GM18909 (cell line): ENCODE measurements at regions not wholly inside any gene's neighbourhood (a gene's known extent, or its start where the extent isn't known, plus 50 kb on each side); places are given as distances from the start of the nearest gene placed in this dataset.

Source experiments
- ATAC-seq: cut with Tn5 transposase; IDR thresholded peaks from one replicate; pipeline ENCODE4 v1.9.1; 2021; ENCODE audit warnings: mild to moderate bottlenecking; ENCODE audit not compliant: unreplicated experiment, poor library complexity

- ATAC-seq, result no peak
Measured at GRCh38 chr6:139690007-139690406, 315.6 kb upstream of the CITED2 start.

DNA sequence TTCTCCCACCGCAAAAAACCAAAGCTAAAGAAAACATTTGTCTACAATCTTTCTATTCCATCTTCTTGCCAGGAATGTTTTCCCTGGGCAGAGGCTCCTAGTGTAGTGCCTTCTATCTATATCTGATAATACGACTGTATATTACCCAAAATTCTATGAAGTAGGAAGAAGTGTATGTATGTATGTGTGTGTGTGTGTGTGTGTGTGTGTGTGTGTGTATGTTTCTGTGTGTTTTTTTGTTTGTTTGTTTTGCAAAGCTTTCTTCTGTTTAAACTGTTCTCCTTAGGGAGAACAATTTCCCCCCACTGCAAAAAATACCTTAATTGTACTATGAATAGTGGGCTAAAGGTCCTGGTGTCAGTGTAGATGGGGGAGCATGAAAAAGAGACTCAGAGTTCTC lies 312.6 kb upstream of the CITED2 start:
- no peak for ATAC-seq

GRCh38 chr6:139686308-139686707 lies 311.9 kb upstream of the CITED2 start:
- no peak for ATAC-seq

- no peak for ATAC-seq
Measured at GRCh38 chr6:139685009-139685408, 310.6 kb upstream of the CITED2 start.

GRCh38 chr6:139680819-139681218 lies 306.4 kb upstream of the CITED2 start:
- no peak for ATAC-seq

DNA sequence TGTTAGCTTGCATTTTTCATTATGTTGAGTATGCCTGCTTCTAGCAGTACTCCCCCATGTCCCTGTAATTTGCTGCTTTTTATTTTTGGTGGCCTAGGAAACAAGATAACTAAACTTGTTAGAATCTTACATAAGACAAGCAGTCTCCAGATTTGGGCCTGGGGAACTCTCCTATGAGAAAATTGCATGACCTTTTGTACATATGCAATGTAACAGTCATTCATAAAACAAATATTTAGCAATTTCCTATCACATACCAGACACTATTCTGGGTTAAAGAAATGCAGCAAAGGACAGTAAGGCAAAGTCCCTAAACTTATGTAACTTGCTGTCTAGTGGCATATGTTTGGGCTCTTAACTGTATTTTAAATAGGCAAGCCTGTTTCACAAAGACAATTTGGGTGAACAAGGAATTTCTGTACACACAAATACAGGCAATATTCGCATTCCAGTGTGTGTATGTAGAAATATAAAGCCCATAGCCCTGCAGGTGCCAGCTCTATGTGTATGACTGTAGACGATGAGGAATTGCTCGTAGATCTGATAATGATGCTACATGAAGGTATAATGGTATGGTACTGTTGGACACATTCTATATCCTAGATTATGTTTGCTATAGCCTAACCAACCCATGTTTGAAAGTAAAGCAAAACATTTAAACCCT lies 305.2 kb upstream of the CITED2 start:
- no peak for ATAC-seq

GRCh38 chr6:139676718-139677117 lies 302.3 kb upstream of the CITED2 start:
- no peak for ATAC-seq

DNA sequence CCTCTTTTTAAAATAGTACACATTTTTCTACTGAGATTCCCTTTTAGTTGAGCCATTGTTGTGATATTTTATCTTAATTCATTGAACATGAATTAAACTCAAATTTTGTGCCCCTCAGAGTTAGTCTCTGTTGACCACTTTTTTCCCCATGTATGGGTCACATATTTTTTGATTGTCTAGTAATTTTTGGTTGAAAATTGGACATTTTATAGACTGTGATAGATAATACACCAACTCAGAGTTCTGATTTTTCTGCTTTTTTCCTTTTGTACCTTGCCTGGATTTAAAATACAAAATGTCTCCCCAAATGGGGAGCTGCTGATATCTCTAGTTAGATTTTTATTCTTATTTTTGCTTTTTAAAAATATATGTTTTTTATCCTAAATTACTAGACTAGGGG lies 291.8 kb upstream of the CITED2 start:
- ATAC-seq, result no peak

DNA sequence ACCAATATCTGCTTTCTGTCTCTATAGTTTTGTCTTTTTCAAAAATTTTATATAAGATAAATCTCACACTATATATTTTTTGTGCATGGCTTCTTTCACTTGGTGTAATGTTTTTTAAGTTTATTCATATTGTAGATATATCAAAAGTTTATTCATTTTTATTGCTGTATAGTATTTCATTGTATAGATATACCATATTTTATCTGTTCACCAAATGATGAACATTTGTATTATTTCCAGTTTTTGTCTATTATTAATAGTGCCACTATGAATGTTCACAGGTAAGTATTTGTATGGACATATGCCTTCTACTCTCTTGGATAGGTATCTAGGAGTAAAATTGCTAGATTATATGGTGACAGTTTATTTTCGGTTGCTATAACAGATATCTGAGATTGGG lies 289.5 kb upstream of the CITED2 start:
- ATAC-seq, result no peak

DNA sequence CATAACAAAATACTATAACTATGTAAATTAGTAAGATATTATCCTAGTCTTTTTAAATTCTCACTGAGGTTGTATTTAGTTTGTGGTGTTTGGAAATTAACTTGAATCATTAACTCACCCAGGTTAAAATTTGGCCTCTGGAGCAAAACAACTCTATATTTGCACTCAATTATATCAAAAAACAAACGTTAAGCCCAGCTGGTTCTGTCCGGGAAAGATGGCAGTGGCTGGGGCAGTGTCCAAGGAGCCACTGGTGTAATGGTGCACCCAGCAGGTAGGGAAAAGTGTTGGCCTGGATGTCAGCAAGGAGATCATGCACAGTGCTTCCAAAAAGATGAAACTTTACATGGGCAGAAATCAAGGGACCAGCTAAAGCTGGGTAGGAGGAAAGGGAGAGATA lies 285.3 kb upstream of the CITED2 start:
- ATAC-seq, result no peak

DNA sequence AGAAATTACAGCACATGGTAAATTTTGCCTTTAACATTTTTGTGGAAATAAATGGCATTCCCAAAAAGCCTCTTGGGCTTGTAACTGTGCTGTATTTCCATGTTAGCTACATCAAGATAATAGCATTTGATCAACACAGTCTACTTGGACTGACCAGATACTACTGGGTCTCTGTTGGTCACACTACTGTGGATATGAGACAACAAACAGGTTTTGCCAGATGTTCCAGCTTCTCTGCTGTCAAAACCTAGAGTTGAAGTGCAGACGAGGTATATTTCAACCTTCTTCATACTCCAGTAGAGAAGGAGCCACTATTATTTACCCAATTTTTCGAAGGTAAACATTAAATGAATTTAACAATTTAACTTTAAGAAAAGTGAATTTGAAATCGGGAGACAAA lies 284.7 kb upstream of the CITED2 start:
- no peak for ATAC-seq

DNA sequence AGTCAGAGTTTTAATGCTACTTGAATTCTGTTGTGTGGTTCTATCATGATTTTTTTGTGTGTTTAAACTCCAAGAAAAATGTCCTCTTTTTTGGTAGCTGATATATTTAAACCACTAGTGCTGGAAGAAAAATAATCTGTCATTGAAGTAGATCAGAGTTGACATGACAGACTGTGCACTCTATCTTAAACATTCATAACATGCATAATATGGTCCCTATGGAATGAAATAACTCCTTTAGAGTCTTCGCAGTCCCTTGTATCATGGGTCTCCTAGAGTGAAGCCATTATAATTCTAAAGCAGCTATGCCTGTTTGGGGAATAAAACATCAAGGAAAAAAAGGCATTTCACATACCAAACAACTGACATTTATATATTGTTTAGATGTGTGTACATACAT lies 282.7 kb upstream of the CITED2 start:
- no peak for ATAC-seq

GRCh38 chr6:139655783-139656705 lies 281.6 kb upstream of the CITED2 start:
- ATAC-seq, result no peak

GRCh38 chr6:139654888-139655782 lies 280.7 kb upstream of the CITED2 start:
- ATAC-seq, result no peak

- no peak for ATAC-seq
Measured at GRCh38 chr6:139654309-139654708, 279.9 kb upstream of the CITED2 start.

DNA sequence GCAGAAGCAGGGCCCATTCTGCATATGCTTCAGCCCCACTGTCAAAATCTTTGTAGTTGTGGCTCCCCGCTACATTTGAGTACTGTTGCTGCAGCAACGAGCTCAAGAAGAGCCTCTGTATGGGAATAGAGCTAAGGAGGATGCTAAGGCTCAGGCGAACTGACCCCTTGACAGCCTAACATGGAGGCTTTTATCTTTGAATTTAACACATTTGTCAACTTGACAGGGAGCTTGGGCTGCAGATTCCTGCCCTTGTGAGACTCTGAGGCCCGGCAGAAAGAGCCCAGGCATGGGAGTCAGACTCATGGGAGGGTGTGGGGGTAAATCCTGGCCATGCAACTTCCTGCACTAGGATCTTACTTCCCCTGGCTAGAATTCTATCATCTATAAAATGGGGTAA lies 278.7 kb upstream of the CITED2 start:
- ATAC-seq, result no peak

GRCh38 chr6:139650941-139651340 lies 276.5 kb upstream of the CITED2 start:
- ATAC-seq, result no peak

DNA sequence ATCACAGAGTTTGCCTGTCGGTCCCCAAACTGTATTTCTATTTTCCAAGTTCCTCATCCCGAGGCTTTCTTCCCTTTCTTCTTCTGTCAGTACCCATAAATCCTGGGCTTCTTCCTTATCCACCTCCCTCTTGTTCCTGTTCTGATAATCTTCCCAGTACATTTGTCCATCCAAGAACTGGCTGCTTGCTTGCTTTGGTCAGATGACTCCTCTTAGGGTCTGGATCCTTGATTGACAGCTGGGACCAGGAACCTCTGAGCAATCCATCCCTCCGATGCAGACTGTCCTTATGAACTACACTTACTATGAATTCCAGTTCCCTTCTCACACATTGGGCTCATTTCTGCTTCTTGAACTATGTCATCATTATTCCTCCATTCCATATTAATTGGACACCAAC lies 275.3 kb upstream of the CITED2 start:
- no peak for ATAC-seq

GRCh38 chr6:139649128-139649527 lies 274.7 kb upstream of the CITED2 start:
- ATAC-seq, result no peak

- ATAC-seq, result no peak
Measured at GRCh38 chr6:139648430-139649000, 274.1 kb upstream of the CITED2 start.
